ENCODE measurements at regions not wholly inside any gene's neighbourhood (a gene's known extent, or its start where the extent isn't known, plus 50 kb on each side); places are given as distances from the start of the nearest gene placed in this dataset.

GRCh38 chr4:184922301-184922700 is 96.0 kb upstream of the HELT start:
- no peak for TF ChIP-seq NFYB (IDR thresholded peaks at IDR 0.05; ENCODE audit: insufficient read depth, low read depth, low read length)
- no peak for TF ChIP-seq POLR2A (IDR thresholded peaks at IDR 0.05; ENCODE audit: low read depth, low read length)
- TF ChIP-seq CTCF (IDR thresholded peaks at IDR 0.05 in 2 of 3, conservative IDR thresholded peaks at IDR 0.05 in 1 of 3; ENCODE audit: control insufficient read depth in 2 of 3, extremely low read depth in 1 of 3, insufficient read depth in 1 of 3, low read depth in 3 of 3, low read length in 3 of 3) = no peak
- TF ChIP-seq MYC (IDR thresholded peaks at IDR 0.05; ENCODE audit: insufficient read depth, insufficient read length, insufficient replicate concordance, low read length, severe bottlenecking) = no peak
- TF ChIP-seq EZH2 (IDR thresholded peaks at IDR 0.05; ENCODE audit: borderline replicate concordance, control insufficient read depth, low read depth, low read length) = no peak
- no peak for TF ChIP-seq MAX (IDR thresholded peaks at IDR 0.05; ENCODE audit: low read depth, low read length)
- no peak for TF ChIP-seq NR2C1 (IDR thresholded peaks at IDR 0.05)
- TF ChIP-seq TAF1 (IDR thresholded peaks at IDR 0.05; ENCODE audit: borderline replicate concordance, low read depth, low read length) = no peak
